Liver (tissue), 7 donors: ENCODE measurements at regions not wholly inside any gene's neighbourhood (a gene's known extent, or its start where the extent isn't known, plus 50 kb on each side); places are given as distances from the start of the nearest gene placed in this dataset.

Experiments used
- DNase-seq: peaks from one replicate; pipeline ENCODE4 v3.0.0-alpha.2; 2017; ENCODE audit warnings: low spot score
- H3K27ac ChIP-seq, 2 donors: one replicate each; pipeline ENCODE4 v1.7.0; 2013; ENCODE audit warnings: inconsistent platforms in 2 of 2, low read length in 2 of 2, control low read depth in 1 of 2, low read depth in 1 of 2, mild to moderate bottlenecking in 1 of 2
- H3K27me3 ChIP-seq, 4 donors: one replicate each; pipeline versions ENCODE4 v1.6.1 to v1.7.0; 2013; ENCODE audit warnings: low read length in 3 of 4, inconsistent platforms in 1 of 4, mild to moderate bottlenecking in 1 of 4, moderate library complexity in 1 of 4; ENCODE audit not compliant: control insufficient read depth in 4 of 4, insufficient read depth in 4 of 4
- H3K36me3 ChIP-seq, 4 donors: one replicate each; pipeline versions ENCODE4 v1.6.1 to v1.7.0; 2013; ENCODE audit warnings: low read length in 3 of 4, mild to moderate bottlenecking in 3 of 4, low read depth in 1 of 4, moderate library complexity in 1 of 4; ENCODE audit not compliant: control insufficient read depth in 4 of 4, insufficient read depth in 3 of 4
- H3K4me1 ChIP-seq, 4 donors: one replicate each; pipeline versions ENCODE4 v1.6.1 to v1.7.0; 2013; ENCODE audit warnings: low read length in 3 of 4, mild to moderate bottlenecking in 3 of 4, moderate library complexity in 1 of 4; ENCODE audit not compliant: control insufficient read depth in 4 of 4, insufficient read depth in 4 of 4
- H3K4me3 ChIP-seq, 3 donors: one replicate each; pipeline versions ENCODE4 v1.6.1 to v1.7.0; 2013; ENCODE audit warnings: low read length in 3 of 3, control low read depth in 1 of 3, low read depth in 1 of 3, mild to moderate bottlenecking in 1 of 3
- H3K9ac ChIP-seq, 2 donors: one replicate each; pipeline ENCODE4 v1.7.0; 2013; ENCODE audit warnings: low read length in 2 of 2, mild to moderate bottlenecking in 2 of 2, moderate library complexity in 2 of 2, control low read depth in 1 of 2, low read depth in 1 of 2
- H3K9me3 ChIP-seq, 4 donors: one replicate each; pipeline versions ENCODE4 v1.6.1 to v1.7.0; 2013; ENCODE audit warnings: low read length in 3 of 4; ENCODE audit not compliant: control insufficient read depth in 4 of 4
- EGR1 ChIP-seq, 2 donors: IDR thresholded peaks; 2 replicates each; pipeline ENCODE4 v1.6.1; 2016 to 2018; ENCODE audit warnings: antibody characterized with exemption in 2 of 2, low read depth in 2 of 2
- GABPA ChIP-seq, 2 donors: IDR thresholded peaks in 1 of 2; conservative IDR thresholded peaks in 1 of 2; 2 replicates each; pipeline ENCODE4 v1.6.1; 2016; ENCODE audit warnings: antibody characterized with exemption in 2 of 2, mild to moderate bottlenecking in 1 of 2, moderate library complexity in 1 of 2
- HNF4G ChIP-seq: IDR thresholded peaks from 2 replicates; pipeline ENCODE4 v1.6.1; 2016; ENCODE audit warnings: antibody characterized with exemption
- JUND ChIP-seq, 2 donors: IDR thresholded peaks; 2 replicates each; pipeline ENCODE4 v1.6.1; 2016; ENCODE audit warnings: antibody characterized with exemption in 2 of 2
- MAX ChIP-seq: IDR thresholded peaks from 2 replicates; pipeline ENCODE4 v1.6.1; 2016; ENCODE audit warnings: antibody characterized with exemption
- NR2F2 ChIP-seq: IDR thresholded peaks from 2 replicates; pipeline ENCODE4 v1.6.1; 2016; ENCODE audit warnings: antibody characterized with exemption
- REST ChIP-seq: IDR thresholded peaks from 2 replicates; pipeline ENCODE4 v1.6.1; 2016; ENCODE audit warnings: antibody characterized with exemption, mild to moderate bottlenecking
- SP1 ChIP-seq: IDR thresholded peaks from 2 replicates; pipeline ENCODE4 v1.6.1; 2018; ENCODE audit warnings: antibody characterized with exemption, mild to moderate bottlenecking
- ZBTB33 ChIP-seq: IDR thresholded peaks from 2 replicates; pipeline ENCODE4 v1.6.1; 2016; ENCODE audit warnings: antibody characterized with exemption
- WGBS: extraction: QIAGEN DNeasy Blood & Tissue Kit; methylation state at CpG from one replicate; pipeline ENCODE4 v1.1.7; 2013; 5-methylcytosine and 5-hydroxymethylcytosine counted together
- donor health status: healthy.
- donor health status: healthy.
- donor health status: healthy.
- donor health status: healthy.

GRCh38 chr5:113984928-113985327 lies 376.9 kb upstream of the KCNN2 start:
- Histone ChIP-seq H3K9ac (no peak overlapping the region), H3K27me3 (no peaks in the 10 kb centered on the region), H3K27ac (no peak overlapping the region), H3K9me3 (no peaks in the 10 kb centered on the region), H3K36me3 (no peaks in the 10 kb centered on the region), H3K4me3 (no peak overlapping the region), H3K4me1 (no peaks in the 10 kb centered on the region)
- TF ChIP-seq ZBTB33 = no peak
- no peak for TF ChIP-seq SP1
- DNase-seq = no peak
- WGBS = 28% methylated on average over 2 of the region's 2 CpGs

GRCh38 chr5:113985505-113985904 lies 376.4 kb upstream of the KCNN2 start:
- DNase-seq = no peak
- Histone ChIP-seq H3K27ac (no peak overlapping the region), H3K36me3 (no peaks in the 10 kb centered on the region), H3K4me3 (no peak overlapping the region), H3K4me1 (no peaks in the 10 kb centered on the region), H3K9me3 (no peaks in the 10 kb centered on the region), H3K27me3 (no peaks in the 10 kb centered on the region), H3K9ac (no peak overlapping the region)
- WGBS = 85% methylated on average over 4 of the region's 4 CpGs
- TF ChIP-seq EGR1 (IDR thresholded peaks at IDR 0.05; ENCODE audit: low read depth in 2 of 2) (no peak), JUND (IDR thresholded peaks at IDR 0.05) (no peak), GABPA (IDR thresholded peaks at IDR 0.05 in 1 of 2, conservative IDR thresholded peaks at IDR 0.05 in 1 of 2) (no peak), NR2F2 (no peak)

GRCh38 chr5:113989278-113989912 lies 372.5 kb upstream of the KCNN2 start:
- TF ChIP-seq REST (no peak), ZBTB33 (no peak), EGR1 (IDR thresholded peaks at IDR 0.05; ENCODE audit: low read depth in 2 of 2) (no peak), MAX (no peak), HNF4G (no peak)
- H3K9ac ChIP-seq = no peak overlapping the region
- DNase-seq = no peak
- H3K27ac ChIP-seq = no peak overlapping the region
- no peak overlapping the region for H3K4me3 ChIP-seq
- WGBS = 80% methylated on average over 6 of the region's 6 CpGs
- no peaks in the 10 kb centered on the region for H3K36me3 ChIP-seq
- H3K4me1 ChIP-seq = no peaks in the 10 kb centered on the region
- peaks cover 0 to 4% (median 0%) of the 10 kb centered on the region in 4 donors for H3K27me3 ChIP-seq
- H3K9me3 ChIP-seq = no peaks in the 10 kb centered on the region
